T-helper 1 cell (primary cell): ENCODE measurements at regions not wholly inside any gene's neighbourhood (a gene's known extent, or its start where the extent isn't known, plus 50 kb on each side); places are given as distances from the start of the nearest gene placed in this dataset.
"Not testable (repeated sequence)": the region's sequence is repeated elsewhere in the genome, so short reads cannot be mapped to it uniquely, and the experiment has no call there.

Source experiments
- DNase-seq, 5 donors: peaks; one replicate each; pipeline ENCODE4 v3.0.0-alpha.2; 2012 to 2020

GRCh38 chr14:43019826-43020225, 1413.2 kb downstream of the LRFN5 start:
- DNase-seq, result no peak

- DNase-seq, result no peak
These were observed 1407.7 kb downstream of the LRFN5 start for GRCh38 chr14:43014338-43014737.

- DNase-seq, result no peak
These were observed 1406.1 kb downstream of the LRFN5 start for GRCh38 chr14:43012817-43013216.

- no peak for DNase-seq
These were observed 1399.1 kb downstream of the LRFN5 start for GRCh38 chr14:43005807-43006206.

GRCh38 chr14:43003845-43004244, 1397.2 kb downstream of the LRFN5 start:
- no peak for DNase-seq

- no peak for DNase-seq
These were observed 1395.1 kb downstream of the LRFN5 start for GRCh38 chr14:43001731-43002130.

- DNase-seq, result no peak
These were observed 1387.5 kb downstream of the LRFN5 start for GRCh38 chr14:42994051-42994736.

GRCh38 chr14:42992930-42993329, 1386.3 kb downstream of the LRFN5 start:
- no peak for DNase-seq

GRCh38 chr14:42980419-42980818, 1373.7 kb downstream of the LRFN5 start:
- no peak for DNase-seq

GRCh38 chr14:42973171-42973570, 1366.5 kb downstream of the LRFN5 start:
- not testable (repeated sequence) for DNase-seq

- DNase-seq, result no peak
These were observed 1358.8 kb downstream of the LRFN5 start for GRCh38 chr14:42965512-42965911.

- no peak for DNase-seq
These were observed 1354.8 kb downstream of the LRFN5 start for GRCh38 chr14:42961509-42961908.

- no peak for DNase-seq
These were observed 1343.7 kb downstream of the LRFN5 start for GRCh38 chr14:42950363-42950762.

- DNase-seq, result no peak
These were observed 1341.3 kb downstream of the LRFN5 start for GRCh38 chr14:42947991-42948390.

- no peak for DNase-seq
These were observed 1337.6 kb downstream of the LRFN5 start for GRCh38 chr14:42944284-42944683.

GRCh38 chr14:42931308-42931707, 1324.6 kb downstream of the LRFN5 start:
- no peak for DNase-seq

GRCh38 chr14:42929806-42930480, 1323.3 kb downstream of the LRFN5 start:
- no peak for DNase-seq

GRCh38 chr14:42927313-42927712, 1320.6 kb downstream of the LRFN5 start:
- no peak for DNase-seq

- DNase-seq, result no peak
These were observed 1315.2 kb downstream of the LRFN5 start for GRCh38 chr14:42921901-42922300.

- DNase-seq, result no peak
These were observed 1311.9 kb downstream of the LRFN5 start for GRCh38 chr14:42918615-42919014.

- no peak for DNase-seq
These were observed 1305.0 kb downstream of the LRFN5 start for GRCh38 chr14:42911642-42912041.

GRCh38 chr14:42909659-42910058, 1303.0 kb downstream of the LRFN5 start:
- no peak for DNase-seq

GRCh38 chr14:42893183-42893582, 1286.5 kb downstream of the LRFN5 start:
- no peak for DNase-seq

GRCh38 chr14:42884100-42884499, 1277.4 kb downstream of the LRFN5 start:
- no peak for DNase-seq

- DNase-seq, result no peak
These were observed 1271.0 kb downstream of the LRFN5 start for GRCh38 chr14:42877716-42878115.
